CD4-positive, alpha-beta T cell treated with Interleukin-21 for 1 hour (primary cell): ENCODE measurements at regions not wholly inside any gene's neighbourhood (a gene's known extent, or its start where the extent isn't known, plus 50 kb on each side); places are given as distances from the start of the nearest gene placed in this dataset.
"Not testable (repeated sequence)": the region's sequence is repeated elsewhere in the genome, so short reads cannot be mapped to it uniquely, and the experiment has no call there.

Experiments
- DNase-seq: peaks from one replicate; pipeline ENCODE4 v3.0.0-alpha.2; 2020

DNA sequence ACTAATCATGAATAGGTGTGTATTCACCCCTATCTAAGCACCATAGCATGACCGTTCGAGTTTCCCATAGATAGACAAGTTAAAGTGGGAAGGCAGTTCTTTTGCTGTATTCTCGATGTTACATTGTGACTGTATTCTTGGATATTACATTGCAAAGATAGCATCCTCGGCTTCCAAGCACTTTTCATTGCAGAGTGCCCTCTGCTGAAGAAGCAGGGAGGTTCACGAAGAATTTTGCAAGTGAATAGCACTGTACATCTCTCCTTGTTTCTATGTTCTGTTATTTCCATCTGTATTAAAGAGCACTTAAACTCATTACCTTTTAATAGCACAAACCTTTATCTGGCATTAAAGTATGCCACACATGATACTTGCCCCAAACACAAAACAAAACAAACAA lies 426.7 kb upstream of the ARX start:
- no peak for DNase-seq

DNA sequence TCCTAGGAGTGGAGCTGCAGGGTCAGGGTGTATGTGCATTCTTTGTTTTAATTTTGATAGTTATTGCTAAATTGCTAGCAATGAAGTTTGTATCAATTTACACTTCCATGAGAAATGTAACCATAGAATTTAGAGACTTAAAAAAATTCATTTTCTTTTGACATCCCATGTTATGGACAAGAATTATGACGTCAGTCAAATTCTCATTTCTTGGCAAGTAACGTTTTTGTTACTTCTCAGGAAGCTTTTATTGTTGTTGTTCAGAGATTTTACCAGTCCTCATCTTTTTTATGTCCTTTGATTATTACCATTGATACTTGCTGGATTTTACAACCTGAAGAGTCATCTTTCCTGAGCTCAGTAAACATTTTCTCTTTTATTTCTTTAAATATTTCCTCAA lies 417.5 kb upstream of the ARX start:
- no peak for DNase-seq

GRCh38 chrX:25432396-25432795 lies 416.6 kb upstream of the ARX start:
- no peak for DNase-seq

GRCh38 chrX:25427873-25428555 lies 412.2 kb upstream of the ARX start:
- DNase-seq: no peak

DNA sequence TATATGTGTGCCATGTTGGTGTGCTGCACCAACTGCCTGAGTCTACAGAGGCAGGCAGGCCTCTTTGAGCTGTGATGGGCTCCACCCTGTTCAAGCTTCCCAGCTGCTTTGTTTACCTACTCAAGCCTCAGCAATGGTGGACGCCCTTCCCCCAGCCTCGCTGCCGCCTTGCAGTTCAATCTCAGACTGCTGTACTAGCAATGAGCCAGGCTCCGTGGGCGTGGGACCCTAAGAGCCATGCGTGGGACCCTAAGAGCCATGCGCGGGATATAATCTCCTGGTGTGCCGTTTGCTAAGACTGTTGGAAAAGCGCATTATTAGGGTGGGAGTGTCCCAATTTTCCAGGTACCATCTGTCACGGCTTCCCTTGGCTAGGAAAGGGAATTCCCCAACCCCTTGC lies 388.4 kb upstream of the ARX start:
- not testable (repeated sequence) for DNase-seq

DNA sequence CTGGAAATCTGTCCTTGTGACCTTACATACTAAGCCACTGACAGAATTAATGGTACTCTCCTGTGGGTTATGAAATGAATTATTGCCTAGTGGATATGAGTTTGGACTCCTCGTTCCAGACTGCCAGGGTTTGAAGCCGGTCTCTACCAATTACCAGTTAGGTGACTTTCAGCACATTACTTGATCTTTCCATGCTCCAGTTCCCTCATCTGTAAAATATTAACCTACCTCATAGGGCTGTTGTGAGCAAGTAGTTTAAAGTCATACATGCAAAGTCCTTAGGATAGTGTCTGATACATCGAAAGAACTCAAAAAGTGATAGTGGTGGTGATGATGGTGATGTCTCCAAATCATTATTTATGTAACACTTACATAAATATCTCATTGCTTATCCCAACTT lies 373.5 kb upstream of the ARX start:
- no peak for DNase-seq

GRCh38 chrX:25383196-25383595 lies 367.4 kb upstream of the ARX start:
- DNase-seq: no peak

DNA sequence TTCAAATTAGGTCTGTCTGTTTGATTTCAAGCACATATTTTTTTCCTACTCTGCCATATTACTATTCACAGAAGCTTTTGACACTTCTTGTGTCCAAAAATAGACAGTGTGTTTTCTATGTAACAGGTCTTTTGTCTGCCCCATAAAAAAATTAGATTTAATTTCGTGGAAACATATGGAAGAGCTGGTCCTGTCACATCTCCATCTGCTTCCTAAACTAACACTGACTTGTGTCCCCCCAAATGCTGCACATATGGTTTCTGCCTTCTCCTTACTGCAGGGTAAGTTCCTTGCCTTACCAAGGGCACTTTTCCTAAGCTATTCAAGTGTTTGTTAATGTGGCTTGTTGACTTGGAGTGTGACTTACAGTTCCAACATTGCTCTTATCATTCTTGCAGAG lies 340.7 kb upstream of the ARX start:
- no peak for DNase-seq

- no peak for DNase-seq
Observed at GRCh38 chrX:25344161-25344936, 328.6 kb upstream of the ARX start.

DNA sequence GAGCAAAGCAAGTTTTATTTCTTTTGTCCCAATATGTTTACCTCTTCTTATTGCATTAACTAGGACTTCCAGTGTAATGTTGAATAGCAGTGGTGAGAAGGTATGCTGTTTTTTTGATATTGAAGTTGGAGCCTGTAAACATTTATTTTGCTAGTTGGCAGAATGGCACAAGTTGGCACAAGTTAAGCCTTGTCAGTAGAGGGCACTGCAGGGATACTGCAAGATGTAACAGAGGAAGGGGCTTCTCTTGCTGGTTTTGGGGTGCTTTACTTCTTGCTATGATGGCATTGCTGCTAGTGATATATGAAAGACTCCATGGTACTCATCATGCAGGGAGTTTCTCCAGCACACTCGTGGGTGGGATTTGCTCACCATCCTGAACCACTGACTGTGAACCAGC lies 327.3 kb upstream of the ARX start:
- no peak for DNase-seq

GRCh38 chrX:25337841-25338240 lies 322.1 kb upstream of the ARX start:
- no peak for DNase-seq

- DNase-seq: no peak
Observed at GRCh38 chrX:25300994-25301393, 285.2 kb upstream of the ARX start.

GRCh38 chrX:25296850-25297249 lies 281.1 kb upstream of the ARX start:
- DNase-seq: no peak

- no peak for DNase-seq
Observed at GRCh38 chrX:25295466-25295865, 279.7 kb upstream of the ARX start.

GRCh38 chrX:25290132-25290531 lies 274.4 kb upstream of the ARX start:
- no peak for DNase-seq

DNA sequence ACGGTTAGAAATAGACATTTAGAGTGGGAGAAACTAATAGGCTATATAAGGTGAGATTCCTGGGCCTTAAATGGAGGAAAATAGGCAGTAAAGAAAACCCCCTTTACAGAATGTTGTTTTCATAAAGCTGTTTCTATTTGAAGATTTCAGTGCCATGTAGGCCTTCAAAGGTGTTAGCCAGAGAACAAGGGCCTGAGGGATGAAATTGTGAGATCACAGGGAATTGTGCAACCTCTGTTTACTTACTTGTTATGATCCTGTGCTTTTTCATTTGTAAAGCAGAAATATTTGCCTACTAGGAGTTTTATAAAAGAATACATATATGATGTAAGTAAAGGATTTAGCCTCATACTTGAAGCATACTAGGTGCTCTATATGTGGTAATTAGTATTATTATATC lies 272.9 kb upstream of the ARX start:
- no peak for DNase-seq

DNA sequence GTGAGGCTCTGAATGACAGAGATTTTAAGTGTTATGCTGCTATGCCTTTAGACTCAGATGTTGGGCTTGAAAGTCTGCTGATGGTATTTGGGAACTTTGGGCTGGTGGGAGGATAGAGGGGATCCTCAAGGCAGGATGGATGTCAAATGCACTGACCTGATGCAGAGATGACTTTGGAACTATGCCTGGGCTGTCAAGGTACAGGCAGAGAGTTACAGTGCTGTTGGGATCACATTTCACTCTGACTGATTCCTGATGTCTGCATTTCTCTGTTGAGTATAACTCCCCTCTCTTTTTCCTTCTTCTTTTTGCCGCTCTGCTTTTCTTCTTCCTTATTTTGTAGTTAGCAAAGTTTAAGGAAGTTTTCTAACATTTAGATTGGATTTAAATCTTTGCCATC lies 271.8 kb upstream of the ARX start:
- DNase-seq: no peak

- no peak for DNase-seq
Observed at GRCh38 chrX:25285598-25285997, 269.8 kb upstream of the ARX start.

DNA sequence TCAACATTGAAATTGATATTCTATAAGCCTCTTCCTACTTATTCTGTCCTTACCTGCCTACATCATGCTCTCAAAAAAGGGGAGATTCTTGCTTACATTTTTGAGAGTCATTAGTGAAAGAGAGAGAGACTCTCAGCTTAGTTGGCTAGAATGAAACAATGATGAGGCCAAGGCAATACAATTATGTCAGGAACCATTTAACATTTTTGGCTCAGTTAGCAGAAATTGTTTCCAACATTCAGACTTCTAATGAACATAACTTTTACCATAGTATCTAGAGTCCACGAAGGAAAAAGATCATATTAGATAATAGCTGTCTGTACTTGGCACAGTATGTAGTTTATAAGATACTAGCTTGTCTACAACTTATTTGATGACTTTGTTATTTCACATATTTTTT lies 263.7 kb upstream of the ARX start:
- DNase-seq: no peak

DNA sequence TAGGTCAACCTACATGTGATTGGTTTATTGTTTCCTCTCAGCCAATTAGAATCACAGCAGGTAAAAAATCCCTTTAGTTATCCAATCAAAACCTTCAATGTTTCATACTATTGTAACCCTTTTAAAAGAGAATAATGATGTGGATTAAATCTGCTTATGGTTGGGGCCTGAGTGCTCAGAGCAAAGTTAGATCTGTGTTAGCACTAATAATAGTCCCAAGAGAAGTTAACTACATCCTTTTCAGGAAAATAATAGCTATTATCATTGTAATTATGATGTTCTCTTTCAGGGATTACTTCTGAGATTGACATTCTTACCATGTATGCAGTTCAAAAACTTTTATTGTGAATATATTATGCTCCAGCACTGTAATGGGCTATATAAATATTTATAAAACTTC lies 262.6 kb upstream of the ARX start:
- no peak for DNase-seq

DNA sequence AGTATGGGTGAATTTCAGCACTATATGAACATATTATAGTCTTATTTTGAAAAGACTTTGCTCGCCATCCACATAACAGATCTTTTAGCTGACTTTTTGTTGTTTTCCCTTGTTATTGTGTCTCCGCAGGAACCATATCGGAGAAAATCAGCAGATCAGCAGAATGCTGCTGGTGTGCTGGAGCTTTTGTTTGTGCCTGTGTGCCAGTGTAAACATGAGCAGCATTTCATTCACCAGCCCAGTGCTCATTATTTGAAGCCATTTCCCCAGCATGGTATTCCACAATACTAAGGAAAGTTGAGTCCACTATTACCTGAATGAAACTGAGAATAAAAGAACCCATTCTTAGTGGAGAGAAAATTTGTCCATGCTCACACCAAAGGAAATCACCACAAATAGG lies 261.8 kb upstream of the ARX start:
- no peak for DNase-seq

GRCh38 chrX:25275159-25275558 lies 259.4 kb upstream of the ARX start:
- no peak for DNase-seq

DNA sequence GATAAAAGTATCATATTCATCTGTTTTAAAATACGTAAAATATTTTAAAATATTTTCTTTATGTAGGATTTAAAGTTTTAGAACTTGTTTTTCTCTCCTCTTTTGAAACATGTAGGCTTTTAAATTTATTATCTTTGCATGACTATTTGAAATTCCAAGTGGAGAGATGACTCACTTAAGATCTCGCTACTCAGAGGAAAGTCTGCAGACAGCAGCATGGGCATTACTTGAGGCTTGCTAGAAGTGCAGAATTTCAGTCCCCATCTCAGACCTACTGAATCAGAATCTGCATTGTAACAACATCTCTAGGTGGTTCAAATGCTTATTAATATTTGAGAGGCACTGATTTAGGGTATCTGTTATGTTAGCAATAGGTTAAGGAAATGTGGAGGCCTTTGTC lies 225.7 kb upstream of the ARX start:
- DNase-seq: no peak

DNA sequence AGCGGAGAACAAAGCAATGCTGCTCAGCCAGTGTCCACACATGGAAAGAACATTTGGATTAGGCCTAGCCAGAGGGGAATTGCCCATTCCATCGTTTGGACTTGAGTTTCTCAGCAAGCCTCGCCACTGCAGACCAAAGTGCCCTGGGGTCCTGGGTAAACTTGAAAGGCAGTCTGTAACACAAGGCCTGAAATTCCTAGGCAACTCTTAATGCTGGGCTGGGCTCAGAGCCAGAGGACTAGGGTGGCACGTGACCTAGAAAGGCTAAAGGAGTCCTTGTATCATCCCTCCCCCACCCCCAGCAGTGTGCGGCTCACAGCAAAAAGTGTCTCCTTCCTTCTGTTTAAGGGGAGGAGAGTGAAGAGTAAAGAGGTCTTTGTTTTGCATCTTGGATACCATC lies 210.4 kb upstream of the ARX start:
- no peak for DNase-seq

DNA sequence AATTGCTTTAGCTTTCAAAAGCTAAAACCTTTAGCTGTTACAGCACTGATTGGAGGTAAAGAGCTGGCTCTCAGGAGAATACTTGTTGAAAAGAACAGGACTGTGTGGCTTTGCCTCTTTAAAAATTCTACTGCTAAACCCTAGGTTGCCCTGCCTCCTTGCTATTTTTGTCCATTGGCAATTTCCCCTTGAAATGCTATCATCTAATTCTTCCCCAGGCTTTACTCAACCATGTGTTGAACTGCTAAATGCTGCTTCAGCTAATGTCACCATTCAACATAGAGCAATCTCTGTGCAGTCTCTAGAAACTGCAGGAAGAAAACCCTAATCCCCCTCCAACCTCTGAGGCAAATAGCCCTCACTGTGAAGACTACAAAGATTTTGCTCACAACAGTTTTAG lies 203.7 kb upstream of the ARX start:
- no peak for DNase-seq
